Head of caudate nucleus (tissue), 42 donors: ENCODE measurements at regions not wholly inside any gene's neighbourhood (a gene's known extent, or its start where the extent isn't known, plus 50 kb on each side); places are given as distances from the start of the nearest gene placed in this dataset.
A peak's percentile ranks its signal among the peaks of the same experiment; 100 is the strongest.

Source experiments
- DNase-seq, 42 donors: peaks; one replicate each; pipeline versions ENCODE4 v3.0.0 to v3.0.0-alpha.2; 2020 to 2021; ENCODE audit warnings: mixed read lengths in 7 of 42
- intact Hi-C: fragments of 100-400 bp; cut with DNase I; formaldehyde crosslinking; loops from one replicate; pipeline ENCODE4 v1.15.0; 2022

- intact Hi-C loops = no loop called here
- no peak for DNase-seq
These were observed 276.0 kb upstream of the SALL1 start for GRCh38 chr16:51427085-51427484.

DNA sequence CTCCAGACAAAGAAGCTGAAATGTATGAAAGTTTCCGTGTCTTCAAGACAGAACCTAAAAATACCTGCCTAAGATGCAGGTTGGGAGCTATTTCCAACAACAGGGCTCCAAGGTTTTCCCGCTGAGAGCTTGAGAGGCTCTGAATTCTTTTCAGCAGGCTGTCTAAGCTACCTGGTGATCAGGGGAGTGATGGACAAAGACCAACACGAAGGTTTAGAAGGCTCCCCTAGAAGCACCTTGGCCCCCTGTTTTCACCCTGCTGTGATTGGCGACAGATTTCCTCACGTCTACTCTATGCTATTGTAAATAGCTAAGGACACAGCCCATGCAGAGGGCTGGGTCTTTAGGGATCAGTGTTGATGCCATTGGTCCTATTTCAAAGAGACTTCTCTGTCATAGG is 275.2 kb upstream of the SALL1 start:
- DNase-seq = no peak
- intact Hi-C loops = no loop called here

- intact Hi-C loops = no loop called here
- DNase-seq = no peak
These were observed 269.2 kb upstream of the SALL1 start for GRCh38 chr16:51420247-51420646.

GRCh38 chr16:51419768-51420167 is 268.7 kb upstream of the SALL1 start:
- peak in 2 of 42 donors; percentile 10 to 50 for DNase-seq
- intact Hi-C loops = no loop called here

- intact Hi-C loops = no loop called here
- DNase-seq = no peak
These were observed 267.2 kb upstream of the SALL1 start for GRCh38 chr16:51418258-51418657.

DNA sequence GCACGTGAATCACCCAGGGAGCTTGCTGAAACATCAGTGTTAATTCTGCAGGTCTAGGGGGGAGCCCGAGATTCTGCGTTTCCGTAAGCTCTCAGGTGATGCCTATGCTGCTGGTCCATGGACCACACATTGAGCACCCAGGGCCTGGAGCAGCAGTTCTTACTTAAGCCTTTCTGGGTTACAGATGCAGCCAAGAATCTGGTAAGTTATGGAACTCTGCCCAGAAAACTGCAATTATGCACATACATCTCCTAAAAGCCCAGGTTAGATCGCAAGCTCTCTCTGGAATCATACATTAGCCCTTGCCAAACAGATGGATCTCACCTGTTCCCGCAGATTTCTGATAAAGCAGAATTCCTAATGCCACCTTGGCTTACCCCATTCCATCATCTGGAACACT is 265.9 kb upstream of the SALL1 start:
- intact Hi-C loops = no loop called here
- DNase-seq = no peak

DNA sequence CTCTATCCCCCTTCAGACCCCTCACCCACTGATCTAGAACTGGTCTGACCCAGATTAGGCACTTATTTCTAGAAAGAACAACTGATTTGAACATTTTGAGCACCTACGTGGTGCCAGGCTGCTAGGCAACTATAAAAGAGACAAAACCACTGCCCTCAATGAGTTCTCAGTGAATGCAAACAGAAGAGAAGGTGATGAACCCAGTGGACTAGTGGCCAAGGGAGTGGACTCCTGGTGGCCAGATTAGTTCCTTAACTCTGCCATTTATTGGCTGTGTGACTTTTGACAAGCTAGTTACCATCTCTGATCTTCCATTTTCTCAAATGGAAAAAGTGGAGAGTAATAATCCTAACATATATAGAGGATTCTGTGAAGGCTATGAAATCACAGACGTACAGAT is 259.1 kb upstream of the SALL1 start:
- intact Hi-C loops = no loop called here
- DNase-seq = no peak

- intact Hi-C loops = no loop called here
- no peak for DNase-seq
These were observed 258.1 kb upstream of the SALL1 start for GRCh38 chr16:51409001-51409675.

DNA sequence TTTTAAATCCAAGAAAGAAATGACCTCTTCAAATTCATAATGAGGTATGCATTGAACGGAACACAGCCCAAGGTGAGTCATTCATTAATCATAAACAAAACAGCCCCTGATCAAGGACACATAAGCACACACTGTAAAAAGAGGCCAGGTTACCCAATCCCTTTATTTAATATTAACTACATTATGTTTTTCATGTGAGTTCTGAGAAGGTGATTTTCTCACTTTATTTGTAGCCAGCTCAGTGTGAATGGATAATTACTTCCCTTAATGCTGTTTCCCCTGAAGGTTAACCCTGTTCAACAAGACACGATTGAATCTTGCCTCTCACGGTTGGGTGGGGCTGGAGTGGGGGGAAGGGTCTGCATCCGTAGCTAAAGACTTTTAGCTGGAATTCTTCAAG is 257.3 kb upstream of the SALL1 start:
- intact Hi-C loops = no loop called here
- no peak for DNase-seq

DNA sequence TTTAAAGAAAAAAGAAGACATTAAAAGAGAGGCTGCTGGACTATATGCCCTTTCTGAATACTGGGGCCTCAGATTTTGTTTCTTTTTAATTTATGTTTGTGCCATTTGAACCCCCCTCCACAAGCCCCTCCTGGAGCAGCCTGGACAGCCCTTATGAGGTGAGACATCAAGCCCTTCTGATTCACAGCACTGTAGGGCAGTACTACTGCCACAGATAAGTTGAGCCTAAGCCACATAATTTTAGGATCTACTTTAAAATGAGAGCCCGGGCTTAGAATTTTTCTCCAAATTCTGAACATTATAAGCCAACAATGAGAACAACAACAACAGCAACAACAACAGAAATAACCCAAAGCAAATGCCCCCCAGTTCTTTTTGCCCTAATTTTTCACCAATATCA is 256.9 kb upstream of the SALL1 start:
- intact Hi-C loops = no loop called here

GRCh38 chr16:51407199-51407598 is 256.1 kb upstream of the SALL1 start:
- no peak for DNase-seq
- intact Hi-C loops = no loop called here

More for the DNA sequence above, 256.9 kb upstream of the SALL1 start:
- DNase-seq = no peak

DNA sequence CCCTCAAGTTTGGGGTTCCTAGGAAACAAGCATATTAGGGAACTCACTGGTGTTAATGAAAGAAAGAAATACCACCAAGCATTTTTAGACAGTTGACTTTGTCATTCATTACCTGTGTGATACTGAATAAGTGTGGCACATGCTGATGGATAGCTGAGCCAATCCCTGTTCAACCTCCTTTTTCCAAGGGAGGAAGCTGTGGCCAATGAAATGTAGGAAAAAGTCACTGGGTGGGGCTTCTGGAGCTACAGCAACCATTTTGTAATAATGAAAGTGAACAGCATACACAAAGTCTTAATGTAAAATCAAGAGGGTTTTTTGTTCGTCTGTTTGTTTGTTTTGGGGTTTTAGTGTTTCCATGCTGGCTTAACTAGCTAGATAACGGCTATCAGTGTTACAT is 254.3 kb upstream of the SALL1 start:
- intact Hi-C loops = no loop called here
- DNase-seq = no peak

DNA sequence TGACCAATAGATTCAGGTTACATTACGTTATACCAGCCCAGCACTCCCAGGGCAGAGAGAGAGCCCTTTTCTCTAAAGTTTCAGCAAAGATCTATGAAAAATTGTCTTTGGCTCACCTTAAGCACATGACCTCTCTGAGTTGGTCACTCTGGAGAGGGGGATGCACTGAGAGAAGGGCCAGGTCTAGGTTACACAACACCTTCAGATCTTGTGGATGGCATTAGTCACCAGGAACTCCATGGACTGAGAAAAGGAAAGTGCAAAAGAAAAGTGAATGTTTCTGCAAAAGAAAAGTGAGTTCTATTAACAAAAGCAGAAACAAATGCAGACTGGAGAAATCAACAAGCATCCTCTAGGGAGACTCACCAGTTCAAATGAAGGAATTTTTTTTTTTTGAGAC is 253.3 kb upstream of the SALL1 start:
- DNase-seq = no peak
- intact Hi-C loops = no loop called here

DNA sequence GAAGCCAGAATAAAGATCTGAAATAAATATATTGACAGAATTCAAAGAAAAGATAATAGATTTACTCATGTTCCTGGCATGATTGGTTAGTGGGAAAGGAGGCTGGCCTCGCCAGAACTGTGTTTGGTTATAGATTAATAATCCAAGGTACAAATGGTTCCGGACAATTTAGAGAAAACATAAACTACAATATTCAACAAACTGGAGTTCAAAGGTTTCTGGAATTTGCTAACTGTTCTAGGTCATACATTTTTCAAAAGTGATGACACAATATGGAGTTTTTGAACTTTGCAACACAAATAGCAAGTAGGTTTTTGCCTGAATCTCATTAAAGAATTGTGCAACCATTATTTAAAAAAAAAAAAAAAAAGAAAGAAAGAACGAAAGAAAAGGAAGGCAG is 251.7 kb upstream of the SALL1 start:
- intact Hi-C loops = no loop called here
- no peak for DNase-seq

GRCh38 chr16:51402298-51402697 is 251.2 kb upstream of the SALL1 start:
- DNase-seq = no peak
- intact Hi-C loops = no loop called here

DNA sequence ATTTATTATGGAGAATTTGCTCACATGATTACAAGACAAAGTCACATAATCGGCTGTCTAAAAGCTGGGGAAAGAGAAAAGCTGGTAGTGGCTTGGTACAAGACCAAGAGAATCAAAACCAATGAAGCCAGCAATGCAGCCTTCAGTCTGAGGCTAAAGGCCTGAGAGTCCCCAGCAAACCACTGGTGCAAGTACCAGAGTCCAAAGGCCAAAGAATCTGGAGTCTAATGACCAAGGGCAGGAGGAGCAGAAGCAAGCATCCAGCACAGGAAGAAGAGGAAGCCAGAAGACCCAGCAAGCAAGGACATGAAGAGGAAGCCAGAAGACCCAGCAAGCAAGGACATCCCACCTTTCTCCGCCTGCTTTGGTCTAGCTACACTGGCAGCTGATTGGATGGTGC is 250.6 kb upstream of the SALL1 start:
- no peak for DNase-seq
- intact Hi-C loops = no loop called here

- intact Hi-C loops = no loop called here
- no peak for DNase-seq
These were observed 249.0 kb upstream of the SALL1 start for GRCh38 chr16:51399908-51400670.

- intact Hi-C loops = no loop called here
- no peak for DNase-seq
These were observed 243.4 kb upstream of the SALL1 start for GRCh38 chr16:51394421-51394820.

DNA sequence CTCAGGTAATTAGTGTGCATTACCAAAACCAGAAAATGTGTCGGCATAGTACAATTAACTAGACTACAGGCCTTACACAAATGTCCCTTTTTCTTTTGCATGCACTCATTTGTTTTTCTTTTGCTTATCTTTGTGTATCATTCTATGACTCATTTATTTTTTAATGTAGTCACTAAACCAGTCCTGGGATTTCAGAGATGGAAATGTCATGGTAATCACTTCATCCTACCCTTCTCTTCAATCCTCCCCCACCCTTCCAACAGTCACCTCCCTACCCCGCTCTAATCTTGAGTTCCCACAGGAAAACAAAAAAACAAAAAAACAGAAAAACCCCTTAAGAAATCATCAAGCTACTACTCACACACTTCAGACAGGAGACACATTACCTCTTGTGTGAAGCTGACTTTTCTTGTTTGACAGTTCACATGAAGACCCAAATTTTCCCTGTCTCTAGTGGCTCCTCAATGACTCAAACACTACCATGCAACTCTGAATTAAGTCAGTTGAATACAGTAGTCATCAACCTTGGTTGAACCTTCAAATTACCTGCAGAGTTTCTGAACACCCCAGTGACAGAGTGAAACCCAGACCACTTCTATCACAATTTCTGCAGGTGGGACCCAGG is 242.4 kb upstream of the SALL1 start:
- intact Hi-C loops = no loop called here
- DNase-seq = no peak

- DNase-seq = peak in 32 of 42 donors; percentile 4 to 69 (median 34)
- intact Hi-C loops = no loop called here
These were observed 241.6 kb upstream of the SALL1 start for GRCh38 chr16:51392521-51393187.
